ENCODE measurements at regions not wholly inside any gene's neighbourhood (a gene's known extent, or its start where the extent isn't known, plus 50 kb on each side); places are given as distances from the start of the nearest gene placed in this dataset.
"Not testable (repeated sequence)": the region's sequence is repeated elsewhere in the genome, so short reads cannot be mapped to it uniquely, and the experiment has no call there.

- no peak for DNase-seq (ENCODE audit: low read depth in 3 of 3)
Observed at GRCh38 chr6:21846541-21847451, 253.2 kb downstream of the SOX4 start.

- no peak for DNase-seq (ENCODE audit: low read depth in 3 of 3)
Observed at GRCh38 chr6:21847711-21848480, 254.3 kb downstream of the SOX4 start.

- no peak for DNase-seq (ENCODE audit: low read depth in 3 of 3)
Observed at GRCh38 chr6:21850691-21851090, 257.1 kb downstream of the SOX4 start.

- DNase-seq (ENCODE audit: low read depth in 3 of 3) = no peak
Observed at GRCh38 chr6:21855811-21856455, 262.4 kb downstream of the SOX4 start.

GRCh38 chr6:21856456-21856825 lies 262.9 kb downstream of the SOX4 start:
- DNase-seq (ENCODE audit: low read depth in 3 of 3) = no peak

- no peak for DNase-seq (ENCODE audit: low read depth in 3 of 3)
Observed at GRCh38 chr6:21856844-21857243, 263.3 kb downstream of the SOX4 start.

- DNase-seq (ENCODE audit: low read depth in 3 of 3) = no peak
Observed at GRCh38 chr6:21858076-21858475, 264.5 kb downstream of the SOX4 start.

- DNase-seq (ENCODE audit: low read depth in 3 of 3) = no peak
Observed at GRCh38 chr6:21859193-21859735, 265.7 kb downstream of the SOX4 start.

- DNase-seq (ENCODE audit: low read depth in 3 of 3) = no peak
Observed at GRCh38 chr6:21861942-21862341, 268.4 kb downstream of the SOX4 start.

GRCh38 chr6:21864206-21864605 lies 270.7 kb downstream of the SOX4 start:
- DNase-seq (ENCODE audit: low read depth in 3 of 3) = no peak

- DNase-seq (ENCODE audit: low read depth in 3 of 3) = no peak
Observed at GRCh38 chr6:21868226-21868625, 274.7 kb downstream of the SOX4 start.

- DNase-seq (ENCODE audit: low read depth in 3 of 3) = no peak
Observed at GRCh38 chr6:21869085-21869771, 275.7 kb downstream of the SOX4 start.

GRCh38 chr6:21870076-21870730 lies 276.7 kb downstream of the SOX4 start:
- DNase-seq (ENCODE audit: low read depth in 3 of 3) = no peak

GRCh38 chr6:21871831-21872230 lies 278.3 kb downstream of the SOX4 start:
- DNase-seq (ENCODE audit: low read depth in 3 of 3) = no peak

GRCh38 chr6:21872749-21873148 lies 279.2 kb downstream of the SOX4 start:
- no peak for DNase-seq (ENCODE audit: low read depth in 3 of 3)

- no peak for DNase-seq (ENCODE audit: low read depth in 3 of 3)
Observed at GRCh38 chr6:21873562-21873961, 280.0 kb downstream of the SOX4 start.

GRCh38 chr6:21874372-21874771 lies 280.8 kb downstream of the SOX4 start:
- no peak for DNase-seq (ENCODE audit: low read depth in 3 of 3)

GRCh38 chr6:21877037-21877436 lies 283.5 kb downstream of the SOX4 start:
- not testable (repeated sequence) for DNase-seq (ENCODE audit: low read depth in 3 of 3)

- not testable (repeated sequence) for DNase-seq (ENCODE audit: low read depth in 3 of 3)
Observed at GRCh38 chr6:21880249-21880648, 286.7 kb downstream of the SOX4 start.

GRCh38 chr6:21881969-21882465 lies 288.5 kb downstream of the SOX4 start:
- no peak for DNase-seq (ENCODE audit: low read depth in 3 of 3)

Data from stimulated activated CD4-positive, alpha-beta T cell treated with anti-CD3 and anti-CD28 coated beads, TNF-alpha, amount 100 ng/mL, for 4 hours (primary cell).